Lung (tissue), 11 donors: ENCODE measurements at regions not wholly inside any gene's neighbourhood (a gene's known extent, or its start where the extent isn't known, plus 50 kb on each side); places are given as distances from the start of the nearest gene placed in this dataset.

Experiments
- ATAC-seq: fragments of 200-7000 bp; cut with Tn5 transposase; one replicate; pipeline ENCODE4 v1.9.1; 2020; ENCODE audit warnings: moderate number of reproducible peaks; ENCODE audit not compliant: insufficient read depth, low FRiP score
- DNase-seq, 3 donors: peaks; one replicate each; pipeline ENCODE4 v3.0.0-alpha.2; 2013 to 2017
- H3K27ac ChIP-seq, 2 donors: one replicate each; pipeline ENCODE4 v1.5.1; 2013; ENCODE audit warnings: mild to moderate bottlenecking in 2 of 2, moderate library complexity in 2 of 2, control low read depth in 1 of 2, inconsistent platforms in 1 of 2, low read depth in 1 of 2, low read length in 1 of 2
- H3K27me3 ChIP-seq, 3 donors: one replicate each; pipeline ENCODE4 v1.5.1; 2013; ENCODE audit warnings: low read length in 2 of 3; ENCODE audit not compliant: control insufficient read depth in 3 of 3, insufficient read depth in 3 of 3
- H3K36me3 ChIP-seq, 4 donors: one replicate each; pipeline ENCODE4 v1.5.1; 2013; ENCODE audit warnings: low read length in 4 of 4, mild to moderate bottlenecking in 1 of 4, moderate library complexity in 1 of 4; ENCODE audit not compliant: control insufficient read depth in 4 of 4, insufficient read depth in 4 of 4
- H3K4me1 ChIP-seq, 5 donors: one replicate each; pipeline ENCODE4 v1.5.1; 2013; ENCODE audit warnings: low read length in 5 of 5, mild to moderate bottlenecking in 2 of 5, moderate library complexity in 1 of 5; ENCODE audit not compliant: control insufficient read depth in 5 of 5, insufficient read depth in 5 of 5
- H3K4me3 ChIP-seq: one replicate; pipeline ENCODE4 v1.5.1; 2013; ENCODE audit warnings: mild to moderate bottlenecking, control low read depth, moderate library complexity
- H3K9ac ChIP-seq, 2 donors: one replicate each; pipeline ENCODE4 v1.5.1; 2013; ENCODE audit warnings: low read length in 2 of 2, control low read depth in 1 of 2; ENCODE audit not compliant: insufficient read depth in 1 of 2
- H3K9me3 ChIP-seq, 4 donors: one replicate each; pipeline ENCODE4 v1.5.1; 2013; ENCODE audit warnings: low read length in 3 of 4, mild to moderate bottlenecking in 1 of 4, moderate library complexity in 1 of 4; ENCODE audit not compliant: control insufficient read depth in 4 of 4, insufficient read depth in 3 of 4
- CTCF ChIP-seq: IDR thresholded peaks from 2 replicates; pipeline ENCODE4 v1.5.1; 2012; ENCODE audit warnings: mild to moderate bottlenecking; ENCODE audit errors: control extremely low read depth, extremely low read depth
- WGBS, 2 donors: extraction: QIAGEN DNeasy Blood & Tissue Kit; methylation state at CpG; one replicate each; pipeline ENCODE4 v1.1.7; 2013; 5-methylcytosine and 5-hydroxymethylcytosine counted together
- donor health status: control.
- donor health status: control.
- donor health status: Bipolar disorder and iron deficiency.
- donor health status: healthy.
- donor health status: DM: yes; HTN: yes; CAD: no.

GRCh38 chr6:12385316-12385715 is 95.2 kb downstream of the EDN1 start:
- Histone ChIP-seq H3K4me3 (no peak overlapping the region), H3K9ac (no peak overlapping the region), H3K4me1 (no peaks in the 10 kb centered on the region), H3K36me3 (no peaks in the 10 kb centered on the region), H3K27ac (no peak overlapping the region), H3K27me3 (no peaks in the 10 kb centered on the region), H3K9me3 (no peaks in the 10 kb centered on the region)
- no peak for TF ChIP-seq CTCF
- ATAC-seq, result no peak
- DNase-seq, result no peak
- 87 to 92% methylated on average over 3 of the region's 3 CpGs for WGBS, 2 donors

GRCh38 chr6:12386816-12387215 is 96.7 kb downstream of the EDN1 start:
- H3K4me3 ChIP-seq, result no peak overlapping the region
- no peak overlapping the region for H3K27ac ChIP-seq
- WGBS, 2 donors, result 89 to 92% methylated on average over 5 of the region's 5 CpGs
- no peak for ATAC-seq
- no peaks in the 10 kb centered on the region for H3K4me1 ChIP-seq
- no peaks in the 10 kb centered on the region for H3K36me3 ChIP-seq
- TF ChIP-seq CTCF, result no peak
- DNase-seq, result no peak
- no peaks in the 10 kb centered on the region for H3K9me3 ChIP-seq
- no peak overlapping the region for H3K9ac ChIP-seq
- H3K27me3 ChIP-seq, result no peaks in the 10 kb centered on the region

GRCh38 chr6:12391472-12391871 is 101.3 kb downstream of the EDN1 start:
- Histone ChIP-seq H3K27me3 (no peaks in the 10 kb centered on the region), H3K9me3 (no peaks in the 10 kb centered on the region), H3K4me3 (no peak overlapping the region), H3K36me3 (no peaks in the 10 kb centered on the region), H3K27ac (no peak overlapping the region), H3K4me1 (no peaks in the 10 kb centered on the region), H3K9ac (no peak overlapping the region)
- DNase-seq, result no peak
- WGBS, 2 donors, result 64 to 65% methylated on average over 3 of the region's 3 CpGs
- TF ChIP-seq CTCF, result no peak
- no peak for ATAC-seq

GRCh38 chr6:12392490-12392889 is 102.3 kb downstream of the EDN1 start:
- Histone ChIP-seq H3K9me3 (no peaks in the 10 kb centered on the region), H3K27me3 (no peaks in the 10 kb centered on the region), H3K27ac (no peak overlapping the region), H3K4me3 (no peak overlapping the region), H3K9ac (no peak overlapping the region), H3K36me3 (no peaks in the 10 kb centered on the region), H3K4me1 (no peaks in the 10 kb centered on the region)
- ATAC-seq, result no peak
- no peak for DNase-seq
- TF ChIP-seq CTCF, result no peak
- WGBS, 2 donors, result 62 to 78% methylated on average over 6 of the region's 6 CpGs
